ENCODE measurements at regions not wholly inside any gene's neighbourhood (a gene's known extent, or its start where the extent isn't known, plus 50 kb on each side); places are given as distances from the start of the nearest gene placed in this dataset.

GRCh38 chr2:150997702-150998440, 263.8 kb downstream of the RBM43 start:
- no peak for TF ChIP-seq EZH2 (IDR thresholded peaks at IDR 0.05; ENCODE audit: insufficient read depth, poor library complexity, severe bottlenecking)
- TF ChIP-seq EZH2phosphoT487 (IDR thresholded peaks at IDR 0.05; ENCODE audit: insufficient read depth, low read depth) = no peak
